Cerebellar nuclear complex (tissue), 1 donor: ENCODE measurements at regions not wholly inside any gene's neighbourhood (a gene's known extent, or its start where the extent isn't known, plus 50 kb on each side); places are given as distances from the start of the nearest gene placed in this dataset.

Experiments
- DNase-seq, 2 experiments: peaks; one replicate each; lab custom pipeline; 2025; lab: John Stamatoyannopoulos, UW

DNA sequence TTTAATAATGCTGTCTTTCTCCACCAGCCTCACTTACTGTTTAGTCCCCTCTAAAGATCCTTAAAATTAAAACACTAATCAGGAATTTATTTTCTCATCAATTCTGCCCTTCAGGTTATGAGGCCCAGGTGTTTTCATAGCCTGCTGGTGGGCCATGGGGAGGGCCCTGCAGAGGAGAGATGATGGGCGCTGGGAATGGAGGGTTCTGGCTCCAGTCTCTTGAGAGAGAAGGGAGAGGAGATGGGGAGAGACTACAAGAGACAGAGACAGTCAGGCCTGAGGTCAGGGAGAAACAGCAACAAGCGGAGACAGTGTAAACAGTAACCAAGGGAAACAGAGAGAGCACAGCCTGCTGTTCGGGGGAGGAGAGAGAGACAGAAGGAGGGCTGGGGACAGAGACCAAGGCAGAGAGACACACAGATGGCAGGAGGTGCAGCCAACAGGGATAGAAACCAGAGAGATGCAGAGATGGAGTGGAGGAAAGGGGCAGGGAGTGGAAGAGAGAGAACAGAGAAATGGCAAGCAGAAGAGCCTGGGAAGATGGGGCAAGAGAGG is 187.3 kb upstream of the SYT13 start:
- DNase-seq: no peak

- DNase-seq: no peak
These were observed 186.7 kb upstream of the SYT13 start for GRCh38 chr11:45472716-45473317.

- DNase-seq: no peak
These were observed 185.1 kb upstream of the SYT13 start for GRCh38 chr11:45471266-45471665.

- no peak for DNase-seq
These were observed 184.6 kb upstream of the SYT13 start for GRCh38 chr11:45470794-45471167.

DNA sequence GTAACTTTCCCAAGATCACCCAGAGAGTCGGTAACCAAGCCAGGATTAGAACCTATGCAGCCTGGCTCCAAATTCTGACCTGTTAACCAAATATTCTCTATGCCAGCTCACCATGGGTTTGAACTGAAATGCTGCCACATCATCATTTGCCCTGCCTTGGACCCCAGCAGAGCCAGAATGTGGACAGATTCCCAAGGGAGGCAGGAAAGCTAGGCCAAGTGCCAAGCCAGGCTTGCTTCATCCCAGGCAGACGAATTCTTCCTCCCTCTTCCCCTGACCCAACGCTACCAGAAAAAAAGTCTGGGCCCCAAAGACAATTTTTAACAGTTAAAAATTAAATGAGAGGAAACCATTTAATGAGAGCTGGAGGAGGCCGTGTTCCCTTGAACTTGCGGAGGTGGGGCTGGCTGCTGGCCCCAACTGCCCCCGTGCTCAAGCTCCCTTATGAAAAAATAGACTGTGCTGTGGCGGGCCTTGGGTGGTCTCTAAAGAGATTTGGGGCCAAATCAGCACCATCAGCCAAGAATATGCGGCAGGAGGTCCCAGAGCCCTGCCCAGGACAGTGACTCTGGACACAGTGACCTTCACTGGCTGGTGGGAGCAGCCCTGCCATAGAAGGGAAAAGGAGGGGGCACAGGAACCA is 184.1 kb upstream of the SYT13 start:
- no peak for DNase-seq

GRCh38 chr11:45468267-45468856 is 182.2 kb upstream of the SYT13 start:
- no peak for DNase-seq

- DNase-seq: no peak
These were observed 177.4 kb upstream of the SYT13 start for GRCh38 chr11:45463541-45463940.

- DNase-seq: no peak
These were observed 175.4 kb upstream of the SYT13 start for GRCh38 chr11:45461514-45461913.

DNA sequence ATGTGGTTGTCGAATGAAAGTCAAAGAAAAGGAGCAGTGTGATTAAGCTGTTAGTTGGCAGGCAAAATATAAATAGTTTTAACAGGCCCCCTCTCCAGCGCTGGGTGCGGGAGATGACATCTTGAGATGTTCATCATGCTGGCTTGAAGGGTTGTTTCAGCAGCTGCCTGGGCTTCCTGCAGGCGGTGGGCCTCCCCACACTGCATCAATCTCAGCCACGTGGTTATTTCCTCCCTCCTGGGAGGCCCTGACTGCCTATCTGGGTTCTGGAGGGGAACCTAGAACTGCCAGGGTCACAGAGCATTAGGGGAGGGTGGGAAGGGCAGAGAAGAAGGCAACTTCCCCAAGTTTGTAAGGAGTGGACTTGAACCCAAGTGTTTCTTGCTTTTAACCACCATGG is 173.3 kb upstream of the SYT13 start:
- DNase-seq: no peak

DNA sequence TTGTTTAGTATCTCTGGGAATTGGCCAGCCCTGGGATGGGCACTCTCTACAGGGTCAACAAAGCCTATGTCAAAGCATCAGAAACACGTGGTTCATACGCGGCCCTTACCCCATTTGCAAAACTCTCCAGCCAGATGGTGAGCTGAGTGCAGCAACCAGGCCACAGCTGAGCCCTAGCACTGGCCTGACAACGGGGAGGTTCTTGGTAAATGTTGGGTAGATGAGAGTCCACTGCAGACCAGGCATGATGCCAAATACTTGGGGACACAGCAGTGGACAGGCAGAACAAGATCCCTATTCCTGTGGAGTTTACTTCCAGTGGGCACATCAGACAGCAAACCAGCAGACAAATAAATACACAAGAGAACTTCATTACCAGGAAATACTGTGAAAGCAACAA is 172.1 kb upstream of the SYT13 start:
- no peak for DNase-seq

DNA sequence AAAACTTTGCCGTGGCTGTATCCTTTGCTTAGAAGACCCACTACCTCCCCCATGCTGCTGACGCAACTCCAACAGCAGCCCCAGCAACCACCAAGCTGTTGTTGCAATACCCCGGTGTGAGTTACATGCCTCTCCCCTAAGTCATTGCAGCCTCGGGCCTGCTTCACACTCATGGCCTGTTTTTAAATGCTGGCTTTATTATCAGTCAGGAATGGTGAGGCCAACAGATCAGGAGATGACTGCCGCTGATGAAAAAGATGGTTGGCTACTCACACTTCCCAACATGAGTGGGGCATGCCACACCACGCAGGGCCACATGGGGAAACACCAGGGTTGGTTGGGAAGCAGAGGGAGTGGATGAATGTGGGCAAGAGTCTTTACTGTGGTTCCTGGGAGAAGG is 171.5 kb upstream of the SYT13 start:
- DNase-seq: no peak

DNA sequence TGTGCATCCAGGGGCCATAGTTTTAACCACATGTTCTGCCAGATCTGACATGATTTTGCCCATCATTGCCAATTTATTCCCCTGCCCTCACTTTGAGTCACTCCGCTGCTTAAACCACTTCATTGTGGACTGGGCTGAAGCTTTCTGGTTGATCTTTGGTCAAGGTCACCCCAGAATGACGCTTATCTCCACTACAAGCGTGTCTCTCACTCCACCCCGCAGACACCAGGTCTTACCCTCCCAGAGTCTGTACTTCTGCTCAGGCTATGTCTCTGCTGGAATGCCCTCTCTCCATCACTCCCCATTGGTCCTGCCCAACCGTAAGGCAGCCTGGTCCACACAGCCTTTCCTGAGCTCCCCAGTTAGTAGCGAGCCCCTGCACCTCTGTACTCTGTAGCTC is 170.5 kb upstream of the SYT13 start:
- no peak for DNase-seq

DNA sequence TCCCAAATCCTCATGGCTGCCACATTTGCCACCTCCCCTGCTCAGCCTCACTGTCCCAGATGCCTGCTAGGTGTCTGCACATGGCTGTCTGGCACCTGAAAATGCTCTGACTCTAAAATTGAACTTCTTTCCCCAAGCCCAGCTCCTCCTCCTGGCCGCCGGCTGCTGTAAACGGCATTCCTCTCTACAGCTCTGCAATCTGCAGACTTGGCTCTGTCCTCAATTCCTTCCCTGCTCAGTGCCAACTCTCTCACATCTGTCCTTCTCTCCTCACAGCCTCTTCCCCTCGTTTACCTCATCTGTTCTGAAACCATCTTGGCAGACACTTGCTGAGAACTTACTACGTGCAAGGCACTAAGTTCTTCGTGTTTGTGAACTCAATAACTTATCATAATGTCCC is 169.4 kb upstream of the SYT13 start:
- no peak for DNase-seq

DNA sequence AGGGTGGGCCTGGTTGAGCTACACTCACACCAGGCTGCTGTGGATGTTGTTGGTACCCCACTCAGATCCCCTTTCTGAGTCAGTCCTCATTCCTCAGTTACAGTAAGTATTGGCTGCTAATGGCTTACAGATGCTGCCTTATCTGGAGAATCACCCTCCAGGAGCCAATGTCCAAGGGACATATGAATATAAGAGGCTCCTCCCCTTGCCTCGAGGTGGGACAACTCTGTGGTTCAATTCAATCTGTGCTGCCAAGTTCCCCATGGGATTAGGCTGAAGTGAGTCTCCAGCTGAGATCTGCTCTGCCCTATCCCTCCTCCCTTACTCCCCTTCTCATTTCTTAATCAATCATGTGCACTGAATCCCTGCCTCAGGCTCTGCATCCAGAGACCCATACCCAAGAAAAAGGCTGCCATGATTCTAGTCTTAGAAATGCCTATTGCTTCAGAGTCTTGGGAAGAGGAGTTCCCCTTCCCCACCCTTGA is 168.8 kb upstream of the SYT13 start:
- no peak for DNase-seq

DNA sequence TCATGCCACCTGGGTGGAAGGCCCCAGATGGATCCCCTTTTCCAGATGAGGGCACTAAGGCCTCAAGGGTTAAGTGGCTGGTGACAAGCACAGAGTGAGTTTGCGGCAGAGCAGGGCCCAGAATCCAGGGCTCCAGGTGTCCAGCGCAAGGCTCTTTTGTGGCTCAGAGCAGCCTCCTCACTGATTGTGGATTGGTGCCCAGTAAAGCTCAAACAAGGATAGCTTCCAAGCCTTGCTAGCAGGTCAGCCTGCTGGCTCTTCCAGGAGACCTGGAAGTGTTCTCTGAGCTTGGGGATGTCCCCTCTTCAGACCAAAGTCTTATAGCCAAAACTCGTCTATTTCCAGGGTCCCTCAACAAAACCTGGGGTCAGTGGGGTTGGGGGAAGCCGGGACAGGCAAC is 167.6 kb upstream of the SYT13 start:
- DNase-seq: no peak

GRCh38 chr11:45451766-45452440 is 165.8 kb upstream of the SYT13 start:
- no peak for DNase-seq

- DNase-seq: no peak
These were observed 164.0 kb upstream of the SYT13 start for GRCh38 chr11:45450189-45450588.

GRCh38 chr11:45449036-45449601 is 163.0 kb upstream of the SYT13 start:
- no peak for DNase-seq

DNA sequence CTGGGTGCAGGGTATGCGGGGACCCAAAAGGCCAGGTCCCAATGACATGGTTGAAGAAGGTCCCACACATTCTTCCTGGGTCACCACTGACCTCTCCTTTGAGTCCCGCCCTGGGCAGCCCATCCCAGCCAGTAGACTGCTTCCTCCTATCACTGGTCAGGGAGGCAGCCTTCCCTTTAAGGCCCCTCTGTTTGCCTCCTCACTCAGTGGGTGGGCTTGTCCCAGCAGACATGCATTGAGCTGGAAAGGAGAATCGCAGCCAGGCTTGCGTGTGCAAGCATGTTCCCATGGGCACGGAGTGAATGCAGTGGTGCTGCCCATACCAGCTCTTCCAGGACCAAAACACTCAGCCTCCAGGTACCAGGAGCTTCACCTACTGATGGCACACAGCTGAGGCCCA is 162.4 kb upstream of the SYT13 start:
- no peak for DNase-seq

GRCh38 chr11:45446998-45447397 is 160.9 kb upstream of the SYT13 start:
- no peak for DNase-seq

DNA sequence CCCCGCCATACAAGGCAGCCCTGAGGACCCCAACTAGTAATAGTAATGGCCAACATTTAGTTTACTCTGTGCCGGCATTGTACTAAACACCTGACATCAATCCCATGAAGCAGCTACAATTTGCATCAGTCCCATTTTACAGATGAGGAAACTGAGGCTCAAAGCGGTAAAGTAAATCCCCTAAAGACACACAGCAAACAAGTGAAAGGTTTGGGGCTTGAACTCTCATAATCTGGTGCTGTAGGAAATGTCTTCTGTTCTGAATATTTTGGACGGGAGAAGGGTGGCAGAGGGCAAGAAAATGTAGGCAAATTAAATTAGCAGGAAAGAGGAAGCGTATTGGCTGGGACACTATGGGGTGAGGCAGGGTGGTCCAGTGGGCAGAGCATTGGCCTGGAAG is 160.3 kb upstream of the SYT13 start:
- no peak for DNase-seq

DNA sequence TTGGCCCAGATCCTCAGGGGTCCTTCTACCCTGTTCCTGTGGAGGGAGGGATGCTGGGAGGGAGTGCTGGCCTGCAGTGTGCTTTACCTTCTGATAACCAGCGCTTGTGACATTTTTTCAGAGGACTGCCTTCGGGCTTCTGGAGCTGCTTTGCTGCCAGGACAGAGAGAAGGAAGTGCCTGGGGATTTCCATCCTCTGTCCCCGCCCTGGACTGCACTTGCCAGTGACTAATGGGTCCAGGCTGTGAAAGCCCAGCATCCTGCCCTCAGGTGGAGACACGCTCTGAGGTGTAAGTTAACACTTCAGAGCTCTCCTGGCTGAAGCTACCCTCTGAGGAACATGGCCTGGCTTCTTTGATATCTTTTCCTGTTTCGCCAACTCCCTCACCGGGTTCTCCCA is 158.7 kb upstream of the SYT13 start:
- no peak for DNase-seq

DNA sequence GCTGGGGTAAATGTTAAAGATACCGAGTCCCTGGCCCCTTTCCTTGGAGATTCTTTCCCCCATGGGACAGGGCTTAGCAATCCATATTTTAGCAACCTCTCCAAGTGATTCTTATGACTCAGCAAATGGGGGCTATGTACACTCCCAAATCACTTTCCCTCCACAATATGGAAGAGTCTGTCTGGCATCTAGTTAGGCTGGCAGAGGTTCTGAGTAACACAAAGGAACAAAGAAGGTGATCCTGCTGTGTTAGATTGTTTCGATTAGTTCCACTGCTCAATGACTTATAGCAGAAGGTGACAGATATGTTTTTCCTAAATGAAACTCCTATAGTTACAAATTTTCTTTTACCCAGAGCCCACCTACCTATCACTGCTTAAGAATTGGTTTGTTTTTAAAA is 154.0 kb upstream of the SYT13 start:
- DNase-seq: no peak
